GM12878 (cell line): ENCODE measurements at regions not wholly inside any gene's neighbourhood (a gene's known extent, or its start where the extent isn't known, plus 50 kb on each side); places are given as distances from the start of the nearest gene placed in this dataset.

ENCODE experiments used
- ATAC-seq: fragments of 200-7000 bp; cut with Tn5 transposase; 3 replicates; pipeline ENCODE4 v1.9.1; 2020; ENCODE audit warnings: mild to moderate bottlenecking, moderate library complexity
- BruUV-seq: library from RNA; stranded (reverse); fragments of 400-500 nt; replicated peaks from 2 replicates; lab custom pipeline; 2021; lab: Mats Ljungman, UMichigan
- CTCF ChIA-PET: fragments of 300-600 bp; sonication (Branson Sonifier 250); formaldehyde crosslinking; extraction: SDS; loops from one replicate; lab custom pipeline; 2021; ENCODE audit warnings: inconsistent platforms; lab: Yijun Ruan, JAX
- POLR2A ChIA-PET: fragments of 350-600 bp; formaldehyde crosslinking; extraction: SDS; loops from one replicate; lab custom pipeline; 2021; ENCODE audit warnings: inconsistent platforms; lab: Charles Lee
- RAD21 ChIA-PET: fragments of 300-600 bp; sonication (Branson Sonifier 250); formaldehyde crosslinking; loops from one replicate; lab custom pipeline; 2023; ENCODE audit warnings: antibody characterized with exemption; ENCODE audit not compliant: unreplicated experiment; lab: Charles Lee
- SMC1A ChIA-PET: fragments of 300-600 bp; sonication (Branson Sonifier 250); formaldehyde crosslinking; loops from one replicate; lab custom pipeline; 2023; ENCODE audit not compliant: unreplicated experiment, uncharacterized antibody; lab: Charles Lee
- DNase-seq: peaks from one replicate; pipeline ENCODE4 v3.0.0-alpha.2; 2011; ENCODE audit warnings: low read depth, low spot score
- FAIRE-seq: peaks from 3 replicates; lab custom pipeline; 2011; peaks lifted over from hg19 to GRCh38; lab: Jason Lieb, UNC
- H2AFZ ChIP-seq: 2 replicates; pipeline ENCODE4 v1.6.0; 2011; ENCODE audit warnings: low read depth, low read length, control low read depth; ENCODE audit not compliant: control insufficient read depth
- H3K27ac ChIP-seq: 2 replicates; pipeline ENCODE4 v1.5.1; 2011; ENCODE audit warnings: control low read depth; ENCODE audit not compliant: control insufficient read depth, insufficient read depth
- H3K27me3 ChIP-seq, 2 experiments: replicated peaks in 1 of 2; 2 replicates each; pipeline versions ENCODE4 v1.6.0 to v1.6.1; 2011; ENCODE audit warnings: low read length in 1 of 2; ENCODE audit not compliant: control insufficient read depth in 2 of 2, insufficient read depth in 2 of 2
- H3K36me3 ChIP-seq, 2 experiments: 2 replicates each; pipeline ENCODE4 v1.5.1; 2011; ENCODE audit warnings: low read length in 1 of 2; ENCODE audit not compliant: control insufficient read depth in 2 of 2, insufficient read depth in 2 of 2
- H3K4me1 ChIP-seq: 2 replicates; pipeline ENCODE4 v1.6.1; 2011; ENCODE audit warnings: mild to moderate bottlenecking, low read length, moderate library complexity, mixed read lengths; ENCODE audit not compliant: control insufficient read depth, insufficient read depth
- H3K4me2 ChIP-seq: 2 replicates; pipeline ENCODE4 v1.6.0; 2011; ENCODE audit warnings: control low read depth; ENCODE audit not compliant: control insufficient read depth, insufficient read depth
- H3K4me3 ChIP-seq: fragments of 200-600 bp; sonication (generic); 2 replicates; pipeline ENCODE4 v1.5.1; 2016
- H3K79me2 ChIP-seq: 2 replicates; pipeline ENCODE4 v1.6.0; 2011; ENCODE audit warnings: low read length; ENCODE audit not compliant: control insufficient read depth, insufficient read depth
- H3K9ac ChIP-seq: 2 replicates; pipeline ENCODE4 v1.8.0; 2011; ENCODE audit warnings: low read length, control low read depth, mixed read lengths; ENCODE audit not compliant: control insufficient read depth, insufficient read depth
- H3K9me3 ChIP-seq: replicated peaks from 3 replicates; pipeline ENCODE4 v1.5.1; 2011; ENCODE audit warnings: mild to moderate bottlenecking, low read length; ENCODE audit not compliant: control insufficient read depth, insufficient read depth
- H4K20me1 ChIP-seq: 2 replicates; pipeline ENCODE4 v1.6.0; 2011; ENCODE audit not compliant: control insufficient read depth, insufficient read depth
- CBFB ChIP-seq: IDR thresholded peaks from 2 replicates; pipeline ENCODE4 v1.6.1; 2016; ENCODE audit warnings: antibody characterized with exemption, low read depth
- CREM ChIP-seq: IDR thresholded peaks from 2 replicates; pipeline ENCODE4 v1.6.1; 2014; ENCODE audit warnings: antibody characterized with exemption, low read depth
- FOS ChIP-seq: IDR thresholded peaks from 3 replicates; pipeline ENCODE4 v1.6.1; 2011; ENCODE audit warnings: borderline replicate concordance; ENCODE audit not compliant: insufficient read length; ENCODE audit errors: extremely low read depth
- HCFC1 ChIP-seq: fragments of 150-350 bp; IDR thresholded peaks from 2 replicates; pipeline ENCODE4 v1.6.1; 2014; ENCODE audit warnings: low read length
- KDM1A ChIP-seq: fragments of 200-600 bp; sonication (generic); IDR thresholded peaks from 2 replicates; pipeline ENCODE4 v1.6.1; 2016; ENCODE audit warnings: borderline replicate concordance
- MTA3 ChIP-seq: IDR thresholded peaks from 2 replicates; pipeline ENCODE4 v1.6.1; 2012; ENCODE audit warnings: low read length, inconsistent platforms, borderline replicate concordance
- NFXL1 ChIP-seq: fragments of 450-650 bp; IDR thresholded peaks from 2 replicates; pipeline ENCODE4 v1.6.1; 2017; ENCODE audit warnings: antibody characterized with exemption, mild to moderate bottlenecking, borderline replicate concordance
- NFYA ChIP-seq: IDR thresholded peaks from 2 replicates; pipeline ENCODE4 v1.6.1; 2011; ENCODE audit warnings: low read depth, mild to moderate bottlenecking, low read length, improper control_type of control experiment, borderline replicate concordance
- NR2C2 ChIP-seq: IDR thresholded peaks from 2 replicates; pipeline ENCODE4 v1.6.1; 2011; ENCODE audit warnings: borderline replicate concordance, low read depth; ENCODE audit not compliant: control insufficient read depth, insufficient read length
- PAX8 ChIP-seq: fragments of 450-650 bp; IDR thresholded peaks from 2 replicates; pipeline ENCODE4 v1.6.1; 2017; ENCODE audit warnings: mild to moderate bottlenecking, moderate library complexity
- RAD21 ChIP-seq: IDR thresholded peaks from 2 replicates; pipeline ENCODE4 v1.6.1; 2011; ENCODE audit warnings: mild to moderate bottlenecking, low read depth, low read length, moderate library complexity; ENCODE audit not compliant: insufficient read depth
- RAD51 ChIP-seq: fragments of 450-650 bp; IDR thresholded peaks from 2 replicates; pipeline ENCODE4 v1.6.1; 2016; ENCODE audit warnings: moderate library complexity, mild to moderate bottlenecking, inconsistent platforms
- SMAD5 ChIP-seq: IDR thresholded peaks from 2 replicates; pipeline ENCODE4 v1.6.1; 2016; ENCODE audit warnings: antibody characterized with exemption, low read depth
- SUPT20H ChIP-seq: IDR thresholded peaks from 2 replicates; pipeline ENCODE4 v1.6.1; 2011; ENCODE audit warnings: low read depth, mild to moderate bottlenecking, low read length, moderate library complexity, borderline replicate concordance; ENCODE audit not compliant: control insufficient read depth
- ZNF217 ChIP-seq: fragments of 450-650 bp; IDR thresholded peaks from 2 replicates; pipeline ENCODE4 v1.6.1; 2017; ENCODE audit warnings: antibody characterized with exemption, mild to moderate bottlenecking
- ZNF274 ChIP-seq: IDR thresholded peaks from one replicate; pipeline ENCODE4 v1.8.0; 2011; ENCODE audit not compliant: insufficient read length, insufficient read depth
- ZNF384 ChIP-seq: IDR thresholded peaks from 2 replicates; pipeline ENCODE4 v1.6.1; 2012; ENCODE audit warnings: low read depth, mild to moderate bottlenecking, low read length, improper control_type of control experiment, borderline replicate concordance
- ZNF622 ChIP-seq: fragments of 450-650 bp; IDR thresholded peaks from 2 replicates; pipeline ENCODE4 v1.6.1; 2017; ENCODE audit warnings: mild to moderate bottlenecking, inconsistent platforms
- WGBS: methylation state at CpG from one replicate; pipeline ENCODE4 v1.1.6; 2016; ENCODE audit warnings: low lambda C conversion rate; ENCODE audit not compliant: insufficient replicate concordance, insufficient coverage; ENCODE audit errors: missing lambda C conversion rate; 5-methylcytosine and 5-hydroxymethylcytosine counted together
- in situ Hi-C: fragments of 300-500 bp; cut with MboI; formaldehyde crosslinking; loops from 9 replicates; pipeline ENCODE4 v1.14.3; 2018; ENCODE audit warnings: mixed read lengths
- intact Hi-C: fragments of 100-400 bp; cut with micrococcal nuclease; formaldehyde crosslinking; loops from one replicate; pipeline ENCODE4 v1.14.2; 2022; ENCODE audit not compliant: unreplicated experiment
- TF ChIP-seq, protein P1 (sequence below): IDR thresholded peaks from 2 replicates; pipeline ENCODE4 v1.6.1; 2012; ENCODE audit warnings: low read depth, low read length, improper control_type of control experiment

DNA sequence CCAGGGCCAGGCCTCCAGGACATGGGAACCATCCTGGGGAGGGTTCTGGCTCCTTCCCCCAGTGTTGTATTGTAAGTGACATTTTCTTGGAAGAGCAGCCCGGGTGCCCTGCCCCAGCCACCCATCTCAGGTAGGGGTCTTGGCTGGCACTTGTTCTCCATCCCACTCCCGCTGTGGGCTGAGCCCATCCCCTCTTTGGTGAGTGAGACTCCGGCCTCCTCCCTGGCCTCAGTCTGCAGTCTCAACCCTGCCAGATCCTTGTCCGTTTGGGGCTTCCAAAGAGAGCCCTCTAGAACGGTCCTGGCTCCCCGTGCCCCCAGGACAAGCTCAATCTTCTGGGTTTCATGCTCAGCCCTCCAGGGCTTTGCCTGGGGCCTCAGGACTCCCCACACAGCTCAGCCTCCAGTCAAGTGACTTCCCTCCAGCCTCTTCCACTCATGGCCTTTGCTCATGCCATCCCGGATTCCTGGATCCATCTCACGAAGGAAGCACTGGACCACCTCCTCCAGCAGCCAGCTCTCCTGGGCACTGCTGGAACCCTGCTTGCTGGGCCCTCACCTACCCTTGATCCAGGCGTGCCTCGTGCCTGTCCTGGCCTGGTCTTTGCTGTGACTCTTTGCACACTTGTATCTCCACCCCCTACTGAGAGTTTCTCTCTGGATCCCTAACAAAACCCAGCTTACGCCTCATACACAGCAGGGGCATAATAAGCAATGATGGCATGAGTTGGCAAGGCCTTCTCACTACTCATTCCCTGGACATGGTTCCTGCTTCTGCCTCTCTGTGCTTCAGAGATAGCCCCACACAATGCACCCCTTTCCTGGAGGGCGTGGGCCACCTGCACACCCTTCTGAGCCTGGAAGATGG is 297.4 kb upstream of the RTL1 start:
- RAD21 ChIA-PET: no interaction called here
- no peak for ATAC-seq

DNA sequence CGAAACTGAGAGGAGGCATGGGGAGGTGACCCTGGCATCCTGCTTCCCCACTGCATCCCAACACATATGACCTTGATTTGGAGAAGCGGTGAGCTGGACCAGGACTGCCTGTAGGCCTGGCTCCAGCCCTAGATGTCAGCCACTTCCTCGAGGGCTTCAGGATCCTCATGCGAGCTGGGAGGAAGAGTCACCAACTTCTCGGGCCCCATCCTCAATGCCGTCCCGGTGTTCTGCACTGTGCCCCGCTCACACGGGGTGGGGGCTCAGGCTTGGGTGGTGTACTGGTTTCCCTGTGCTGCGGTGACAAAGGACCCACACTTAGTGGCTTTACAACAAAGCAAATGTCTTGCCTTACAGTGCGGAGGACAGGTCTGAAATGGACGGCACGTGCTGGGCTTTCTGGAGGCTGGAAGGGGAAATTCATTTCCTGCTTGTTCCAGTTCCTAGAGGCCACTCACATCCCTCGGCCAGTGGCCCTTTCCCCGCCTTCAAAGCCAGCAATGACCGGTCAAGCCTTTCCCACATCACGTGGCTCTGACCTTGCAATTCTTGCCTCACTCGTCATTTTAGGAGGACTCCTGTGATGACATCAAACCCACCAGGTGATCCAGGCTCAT is 298.1 kb upstream of the RTL1 start:
- intact Hi-C loops (no loop called here), in situ Hi-C loops (no loop called here)
- FAIRE-seq: no peak
- no TSS peak for BruUV-seq
- Histone ChIP-seq H3K4me3 (no peak overlapping the region), H2AFZ (no peak overlapping the region), H3K36me3 (no peaks in the 10 kb centered on the region), H4K20me1 (no peaks in the 10 kb centered on the region), H3K27ac (no peak overlapping the region), H3K27me3 (no peaks in the 10 kb centered on the region), H3K9me3 (no peaks in the 10 kb centered on the region; the same call in 2 of the 3 replicates), H3K4me2 (no peak overlapping the region), H3K9ac (no peak overlapping the region), H3K79me2 (no peaks in the 10 kb centered on the region), H3K4me1 (no peaks in the 10 kb centered on the region)
- ChIA-PET POLR2A (interaction anchor here (0.5 kb wide), 1 partner anchor 405 kb away, joined by 4 read pairs; no protein-coding TSS in a partner anchor), SMC1A (no interaction called here), RAD21 (no interaction called here), CTCF (no interaction called here)
- 30% methylated on average over 18 of the region's 18 CpGs for WGBS
- no peak for ATAC-seq
- DNase-seq: no peak
- TF ChIP-seq ZNF384 (no peak), SUPT20H (no peak), FOS (no peak), PAX8 (no peak), CBFB (no peak), CREM (no peak), RAD51 (no peak), ZNF217 (no peak), NR2C2 (no peak), SMAD5 (no peak), NFYA (no peak)
- TF ChIP-seq, protein P1, sequence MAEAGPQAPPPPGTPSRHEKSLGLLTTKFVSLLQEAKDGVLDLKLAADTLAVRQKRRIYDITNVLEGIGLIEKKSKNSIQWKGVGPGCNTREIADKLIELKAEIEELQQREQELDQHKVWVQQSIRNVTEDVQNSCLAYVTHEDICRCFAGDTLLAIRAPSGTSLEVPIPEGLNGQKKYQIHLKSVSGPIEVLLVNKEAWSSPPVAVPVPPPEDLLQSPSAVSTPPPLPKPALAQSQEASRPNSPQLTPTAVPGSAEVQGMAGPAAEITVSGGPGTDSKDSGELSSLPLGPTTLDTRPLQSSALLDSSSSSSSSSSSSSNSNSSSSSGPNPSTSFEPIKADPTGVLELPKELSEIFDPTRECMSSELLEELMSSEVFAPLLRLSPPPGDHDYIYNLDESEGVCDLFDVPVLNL: no peak

More for the DNA sequence above, 297.4 kb upstream of the RTL1 start:
- POLR2A ChIA-PET: interaction anchor here (0.5 kb wide), 1 partner anchor 404 kb away, joined by 4 read pairs; no protein-coding TSS in a partner anchor
- Histone ChIP-seq H3K4me3 (no peak overlapping the region), H3K79me2 (no peaks in the 10 kb centered on the region), H3K36me3 (no peaks in the 10 kb centered on the region), H4K20me1 (no peaks in the 10 kb centered on the region), H3K9ac (no peak overlapping the region), H3K4me2 (no peak overlapping the region), H2AFZ (no peak overlapping the region), H3K4me1 (no peaks in the 10 kb centered on the region), H3K27me3 (no peaks in the 10 kb centered on the region), H3K27ac (no peak overlapping the region), H3K9me3 (no peaks in the 10 kb centered on the region; the same call in 2 of the 3 replicates)
- DNase-seq (no peak), FAIRE-seq (no peak)
- TF ChIP-seq FOS: no peak
- no peak for TF ChIP-seq ZNF274
- TF ChIP-seq ZNF384: no peak
- no peak for TF ChIP-seq ZNF622
- TF ChIP-seq NFXL1: no peak
- no peak for TF ChIP-seq KDM1A
- TF ChIP-seq HCFC1: no peak
- TF ChIP-seq RAD21: no peak
- TF ChIP-seq SUPT20H: no peak
- TF ChIP-seq MTA3: no peak
- 23% methylated on average over 12 of the region's 12 CpGs for WGBS
- CTCF ChIA-PET: no interaction called here
- no TSS peak for BruUV-seq
- in situ Hi-C loops: no loop called here
- SMC1A ChIA-PET: no interaction called here
- intact Hi-C loops: no loop called here
